NCI-H1092 (cell line): ENCODE measurements at regions not wholly inside any gene's neighbourhood (a gene's known extent, or its start where the extent isn't known, plus 50 kb on each side); places are given as distances from the start of the nearest gene placed in this dataset.

ENCODE experiments used
- DNase-seq: peaks from one replicate; lab custom pipeline; 2025; lab: John Stamatoyannopoulos, UW

DNA sequence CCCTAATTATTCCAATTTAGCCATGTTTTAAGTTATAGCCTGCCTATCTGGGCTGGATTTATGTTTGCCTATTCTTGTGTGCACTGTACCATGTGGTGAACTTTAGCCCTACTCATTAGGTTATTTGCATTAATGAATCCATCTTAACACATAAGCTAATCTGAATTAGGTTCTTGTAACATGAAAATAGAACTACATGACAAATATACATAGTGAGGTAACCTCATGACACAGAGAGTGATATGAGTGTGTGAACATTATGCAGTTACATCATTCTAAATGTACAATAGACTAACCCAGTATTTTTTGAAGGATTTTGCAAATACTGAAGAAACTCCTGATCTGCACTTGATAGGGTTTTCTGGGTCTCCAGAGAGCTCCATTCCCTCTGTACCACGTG, 733.7 kb upstream of the CITED2 start:
- no peak for DNase-seq

DNA sequence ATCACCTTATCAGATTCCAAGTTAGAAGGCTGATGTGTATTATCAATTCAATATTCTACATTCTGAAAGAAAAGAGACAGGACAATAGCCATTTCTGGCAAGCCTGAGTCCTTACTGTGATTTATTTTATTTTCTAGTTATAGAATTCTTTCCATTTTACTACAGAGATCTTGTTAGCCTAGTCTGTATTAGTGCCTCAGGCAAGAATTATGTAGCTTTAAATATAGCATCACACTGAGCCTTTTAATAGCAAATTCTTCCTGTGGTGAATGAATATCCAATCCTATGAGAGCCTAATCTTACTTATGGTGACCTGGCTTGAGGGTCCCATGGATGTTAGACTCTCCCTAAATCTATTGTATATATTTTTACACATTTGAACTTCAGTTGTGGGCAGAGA, 732.8 kb upstream of the CITED2 start:
- no peak for DNase-seq

DNA sequence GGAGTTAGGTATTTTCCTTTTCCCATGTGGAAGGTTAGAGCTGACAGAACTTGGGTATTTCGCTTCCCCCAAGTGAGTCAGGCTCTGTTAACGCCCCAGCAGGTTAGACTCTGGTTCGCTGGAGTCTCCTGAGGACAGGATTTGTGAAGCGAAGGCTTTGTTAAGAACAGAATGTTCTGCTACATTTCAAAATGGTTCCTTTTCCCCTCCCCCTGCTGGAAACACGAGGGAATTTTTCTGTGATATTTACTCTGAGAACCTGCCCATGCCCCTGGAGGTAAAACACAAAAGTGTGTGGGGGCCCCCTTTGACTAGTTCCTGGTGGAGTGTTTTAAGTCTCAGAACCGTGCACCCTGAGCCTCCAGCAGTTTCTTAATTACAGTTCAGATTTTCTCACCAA, 731.4 kb upstream of the CITED2 start:
- DNase-seq: no peak

GRCh38 chr6:140105241-140105640, 730.8 kb upstream of the CITED2 start:
- DNase-seq: no peak

- no peak for DNase-seq
These were observed 727.4 kb upstream of the CITED2 start for GRCh38 chr6:140101818-140102217.

DNA sequence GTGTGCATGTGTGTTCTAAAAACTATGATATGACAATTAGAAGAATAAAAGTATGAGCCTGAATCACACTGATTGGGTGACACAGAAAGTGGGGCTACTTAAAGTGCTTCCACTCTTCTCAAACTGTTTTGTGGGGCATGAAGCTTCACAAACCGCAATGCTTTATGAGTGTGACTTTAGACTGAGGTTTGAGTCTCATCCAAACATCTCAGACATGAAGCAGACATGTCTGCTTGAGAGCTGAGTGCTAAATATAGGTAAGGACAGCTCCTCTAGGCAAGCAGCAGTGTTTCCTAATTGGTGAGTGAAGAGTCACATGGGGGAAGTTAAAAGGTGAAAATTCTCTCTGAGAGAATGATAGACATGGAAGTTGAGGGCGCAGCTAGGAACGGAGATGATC, 726.9 kb upstream of the CITED2 start:
- DNase-seq: no peak

DNA sequence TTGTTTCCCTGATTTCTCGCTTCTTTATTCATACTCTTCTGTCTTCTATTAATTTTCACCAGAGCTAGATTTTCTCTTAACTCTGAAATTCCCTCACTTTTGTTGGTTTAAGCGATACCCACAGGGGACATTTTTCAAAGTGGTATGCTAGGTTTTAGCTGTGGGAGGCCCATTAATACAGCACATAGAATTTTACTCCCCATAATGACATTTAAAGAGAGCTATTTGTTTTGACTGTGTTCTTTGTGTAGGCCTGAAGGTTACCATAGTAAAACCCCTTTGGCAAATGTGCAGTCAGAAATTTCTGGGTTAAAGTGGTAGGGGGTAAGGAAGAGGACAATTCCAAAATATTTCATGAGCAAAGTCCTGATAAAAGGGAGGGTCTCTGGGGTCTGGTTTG, 721.1 kb upstream of the CITED2 start:
- DNase-seq: no peak

DNA sequence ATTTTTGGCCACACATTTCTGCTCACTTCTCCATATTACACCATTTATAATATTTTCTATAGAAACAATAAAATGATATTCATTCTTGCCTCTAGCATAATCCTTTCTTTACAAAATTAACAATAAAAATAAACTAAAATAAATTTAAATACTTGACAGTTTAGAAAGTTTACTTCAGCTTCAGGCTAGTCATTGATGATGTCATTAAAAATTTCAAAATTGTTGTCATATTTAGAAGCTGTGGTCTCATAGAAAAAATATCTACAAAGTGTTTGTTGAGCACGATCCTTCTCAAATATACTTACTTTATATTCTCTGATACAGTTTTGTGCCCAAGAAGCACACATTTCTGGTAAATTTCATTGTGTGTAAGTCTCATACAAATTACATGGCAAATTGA, 717.4 kb upstream of the CITED2 start:
- no peak for DNase-seq

DNA sequence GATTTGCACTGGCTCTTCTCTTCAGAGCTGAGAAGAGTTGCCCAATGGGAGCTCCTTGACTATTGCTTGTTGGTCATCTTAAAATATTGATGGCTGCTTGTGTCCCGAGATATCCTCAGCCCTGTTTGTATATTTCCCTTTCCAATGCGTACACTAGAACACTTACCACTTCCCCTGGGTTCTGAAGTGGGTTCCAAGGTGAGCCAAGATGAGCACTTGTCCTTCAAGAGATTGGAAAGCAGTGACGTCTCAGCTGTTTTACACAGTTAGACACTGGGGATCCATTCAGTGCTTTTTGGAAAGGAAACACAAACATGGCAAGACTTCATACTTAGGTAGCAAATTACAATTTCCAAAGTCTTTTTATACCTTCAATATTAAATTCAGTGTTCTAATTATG, 716.4 kb upstream of the CITED2 start:
- DNase-seq: no peak

DNA sequence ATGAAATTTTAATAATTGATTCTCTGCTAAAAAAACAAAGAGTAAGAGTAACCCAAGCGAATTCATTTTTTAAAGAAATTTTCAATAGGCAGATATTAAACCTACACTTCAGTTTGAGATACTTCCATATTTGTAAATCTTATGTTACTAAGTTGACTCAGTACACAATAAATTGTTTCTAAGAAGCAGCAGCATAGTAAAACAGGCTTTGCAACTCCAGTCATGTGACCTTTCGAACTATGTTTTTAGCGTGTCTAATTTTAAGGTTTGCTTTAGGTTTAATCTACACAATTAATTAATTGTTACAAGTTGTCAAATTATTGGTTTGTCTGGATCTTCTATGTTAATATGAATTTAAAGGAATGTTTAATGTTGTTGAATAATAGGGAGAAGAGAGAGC, 708.9 kb upstream of the CITED2 start:
- DNase-seq: no peak

- no peak for DNase-seq
These were observed 708.4 kb upstream of the CITED2 start for GRCh38 chr6:140082867-140083297.

DNA sequence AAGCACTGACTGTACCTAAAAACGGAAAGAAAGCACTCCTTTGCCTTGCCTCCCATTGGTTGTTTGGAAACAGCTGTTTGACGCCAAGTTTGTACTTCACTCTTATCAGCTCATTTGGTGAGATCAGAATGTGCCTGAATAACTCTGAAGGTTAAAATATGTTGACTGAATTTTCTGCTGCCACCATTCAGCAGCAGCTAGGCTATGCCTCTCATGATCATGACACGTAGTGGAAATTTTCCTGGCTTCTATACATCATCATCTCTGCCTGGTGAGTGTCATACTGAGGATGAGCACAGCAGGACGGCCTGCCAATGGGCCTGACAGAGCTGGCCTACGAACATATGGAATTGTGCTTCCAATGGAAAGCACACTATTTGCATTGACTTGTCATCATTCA, 704.9 kb upstream of the CITED2 start:
- DNase-seq: no peak

- DNase-seq: no peak
These were observed 704.2 kb upstream of the CITED2 start for GRCh38 chr6:140078561-140079125.

DNA sequence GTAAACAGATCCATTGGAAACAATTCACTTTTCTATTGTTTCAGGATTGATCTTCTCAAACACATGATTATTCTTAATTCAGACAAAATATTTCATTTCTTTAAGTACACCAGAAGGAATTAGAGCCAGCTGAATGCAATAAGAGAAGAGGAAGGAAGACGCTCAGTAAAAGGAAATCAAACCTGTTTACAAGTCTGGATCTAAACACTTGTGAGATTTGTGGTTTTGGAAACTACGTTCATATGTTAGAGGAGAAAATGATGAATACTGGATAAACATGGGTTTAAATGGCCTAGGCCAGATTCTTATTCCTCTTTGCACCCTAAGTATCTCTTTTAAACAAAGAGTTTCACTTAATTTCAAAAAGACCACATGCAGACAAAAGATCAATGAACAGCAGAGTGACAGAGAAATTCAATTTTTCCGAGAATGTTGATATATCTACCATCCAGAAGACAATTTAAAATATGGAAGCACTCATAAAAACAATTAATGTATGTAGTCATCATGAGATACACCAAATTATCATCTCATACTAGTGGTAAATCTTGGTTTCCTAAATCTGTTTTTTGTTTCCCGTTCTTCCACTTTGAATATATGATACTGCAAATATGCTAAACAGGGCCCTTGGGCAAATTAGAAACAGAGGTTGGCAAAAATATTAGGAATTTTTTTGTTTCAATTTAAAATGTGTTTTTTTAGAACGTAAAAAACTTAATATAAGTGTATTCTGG, 703.5 kb upstream of the CITED2 start:
- DNase-seq: no peak

GRCh38 chr6:140076105-140076504, 701.7 kb upstream of the CITED2 start:
- no peak for DNase-seq

DNA sequence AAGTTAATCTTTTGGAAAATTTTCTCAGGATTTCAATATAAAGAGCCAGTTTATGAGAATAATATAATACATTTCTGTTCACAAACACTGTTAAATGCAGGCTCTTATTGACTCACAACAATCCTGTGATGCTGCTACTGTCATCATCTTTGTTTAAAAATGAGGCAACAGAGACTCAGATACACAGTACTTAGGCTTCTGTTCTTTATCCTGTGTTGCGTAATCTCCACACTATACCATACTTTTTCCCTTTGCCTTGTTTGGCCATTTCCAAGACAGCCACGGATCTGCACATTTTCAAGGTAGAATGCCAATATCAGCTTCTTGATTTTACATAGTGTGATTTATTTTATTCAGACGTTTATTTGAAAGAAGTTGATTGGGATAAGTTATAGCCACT, 699.0 kb upstream of the CITED2 start:
- no peak for DNase-seq

- DNase-seq: no peak
These were observed 697.2 kb upstream of the CITED2 start for GRCh38 chr6:140071601-140072062.

- DNase-seq: no peak
These were observed 696.5 kb upstream of the CITED2 start for GRCh38 chr6:140070846-140071473.

- DNase-seq: no peak
These were observed 695.1 kb upstream of the CITED2 start for GRCh38 chr6:140069576-140069975.

GRCh38 chr6:140068801-140069200, 694.4 kb upstream of the CITED2 start:
- DNase-seq: no peak

GRCh38 chr6:140064366-140064765, 689.9 kb upstream of the CITED2 start:
- no peak for DNase-seq

DNA sequence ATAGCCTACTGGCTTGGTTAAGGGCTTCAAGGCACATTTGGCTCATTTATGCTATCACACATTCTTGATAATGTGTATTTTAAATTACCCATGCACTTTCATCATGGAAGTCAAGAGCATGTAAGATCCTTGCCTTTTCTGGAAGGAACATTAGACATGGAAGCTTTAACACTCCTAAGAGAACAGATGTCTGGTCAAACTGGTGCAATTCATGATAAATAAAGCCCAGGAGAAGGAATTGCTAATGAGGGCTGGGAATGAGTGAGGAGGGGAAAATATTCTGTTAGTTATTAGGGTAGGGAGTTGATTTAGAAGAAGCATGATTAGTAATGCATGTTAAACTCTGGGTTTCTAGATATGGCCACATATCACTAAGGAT, 688.6 kb upstream of the CITED2 start:
- DNase-seq: no peak
